ENCODE measurements at regions not wholly inside any gene's neighbourhood (a gene's known extent, or its start where the extent isn't known, plus 50 kb on each side); places are given as distances from the start of the nearest gene placed in this dataset.

DNA sequence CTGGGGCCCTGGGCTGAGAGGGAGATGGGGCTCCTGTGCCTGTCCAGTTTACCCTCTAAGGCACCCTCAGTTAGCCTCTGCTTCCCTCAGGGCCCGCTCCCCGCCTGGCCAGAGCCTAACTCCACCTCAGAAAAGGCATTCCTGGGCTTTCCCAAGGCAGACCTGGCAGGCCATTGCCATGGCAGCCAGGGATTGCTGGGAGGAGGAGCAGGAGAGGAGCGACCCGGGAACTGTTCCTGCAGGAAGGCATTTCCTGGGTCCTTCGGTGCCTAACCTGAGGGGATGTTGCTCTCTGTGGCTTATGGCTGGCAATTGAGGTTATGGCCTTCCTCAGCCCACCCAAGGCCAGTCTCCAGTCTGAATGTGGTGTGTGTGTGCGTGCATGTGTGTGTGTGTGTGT lies 131.3 kb downstream of the PJA1 start:
- POLR2A ChIA-PET: no interaction called here
- no peak for DNase-seq (ENCODE audit: low read depth, low spot score)
- no peak for TF ChIP-seq CTCF (IDR thresholded peaks at IDR 0.05; ENCODE audit: insufficient read depth, low read length, missing control alignments)
- CTCF ChIA-PET: no interaction called here
- H3K4me3 ChIP-seq (ENCODE audit: low read depth, low read length): no peak overlapping the region

GRCh38 chrX:69032601-69033000 lies 132.7 kb downstream of the PJA1 start:
- DNase-seq (ENCODE audit: low read depth, low spot score): no peak
- TF ChIP-seq CTCF (IDR thresholded peaks at IDR 0.05; ENCODE audit: insufficient read depth, low read length, missing control alignments): no peak
- no peak overlapping the region for H3K4me3 ChIP-seq (ENCODE audit: low read depth, low read length)
- ChIA-PET POLR2A (no interaction called here), CTCF (interaction anchor here (1.3 kb wide), 1 partner anchor 205 kb away, joined by 4 read pairs; no protein-coding TSS in a partner anchor)

GRCh38 chrX:69031971-69032391 lies 133.3 kb downstream of the PJA1 start:
- TF ChIP-seq CTCF (IDR thresholded peaks at IDR 0.05; ENCODE audit: insufficient read depth, low read length, missing control alignments): no peak
- CTCF ChIA-PET: interaction anchor here (1.3 kb wide), 1 partner anchor 204 kb away, joined by 4 read pairs; no protein-coding TSS in a partner anchor
- DNase-seq (ENCODE audit: low read depth, low spot score): no peak
- POLR2A ChIA-PET: no interaction called here
- H3K4me3 ChIP-seq (ENCODE audit: low read depth, low read length): no peak overlapping the region

- no peak for DNase-seq (ENCODE audit: low read depth, low spot score)
- TF ChIP-seq CTCF (IDR thresholded peaks at IDR 0.05; ENCODE audit: insufficient read depth, low read length, missing control alignments): no peak
- no peak overlapping the region for H3K4me3 ChIP-seq (ENCODE audit: low read depth, low read length)
- CTCF ChIA-PET: interaction anchor here (1.0 to 1.5 kb wide), 2 partner anchors 9 to 203 kb away, joined by 3 read pairs; partner anchors contain the start of gene EFNB1
- POLR2A ChIA-PET: no interaction called here
Measured at GRCh38 chrX:69031181-69031580, 134.1 kb downstream of the PJA1 start.

GRCh38 chrX:69029771-69030170 lies 135.5 kb downstream of the PJA1 start:
- CTCF ChIA-PET: no interaction called here
- DNase-seq (ENCODE audit: low read depth, low spot score): no peak
- H3K4me3 ChIP-seq (ENCODE audit: low read depth, low read length): no peak overlapping the region
- POLR2A ChIA-PET: no interaction called here
- TF ChIP-seq CTCF (IDR thresholded peaks at IDR 0.05; ENCODE audit: insufficient read depth, low read length, missing control alignments): no peak

- H3K4me3 ChIP-seq (ENCODE audit: low read depth, low read length): no peak overlapping the region
- no peak for DNase-seq (ENCODE audit: low read depth, low spot score)
- no peak for TF ChIP-seq CTCF (IDR thresholded peaks at IDR 0.05; ENCODE audit: insufficient read depth, low read length, missing control alignments)
- CTCF ChIA-PET: no interaction called here
- POLR2A ChIA-PET: no interaction called here
Measured at GRCh38 chrX:69028761-69029120, 136.5 kb downstream of the PJA1 start.

Measured in AG04449 (cell line).